ENCODE measurements at regions not wholly inside any gene's neighbourhood (a gene's known extent, or its start where the extent isn't known, plus 50 kb on each side); places are given as distances from the start of the nearest gene placed in this dataset.
A peak's percentile ranks its signal among the peaks of the same experiment; 100 is the strongest.

DNA sequence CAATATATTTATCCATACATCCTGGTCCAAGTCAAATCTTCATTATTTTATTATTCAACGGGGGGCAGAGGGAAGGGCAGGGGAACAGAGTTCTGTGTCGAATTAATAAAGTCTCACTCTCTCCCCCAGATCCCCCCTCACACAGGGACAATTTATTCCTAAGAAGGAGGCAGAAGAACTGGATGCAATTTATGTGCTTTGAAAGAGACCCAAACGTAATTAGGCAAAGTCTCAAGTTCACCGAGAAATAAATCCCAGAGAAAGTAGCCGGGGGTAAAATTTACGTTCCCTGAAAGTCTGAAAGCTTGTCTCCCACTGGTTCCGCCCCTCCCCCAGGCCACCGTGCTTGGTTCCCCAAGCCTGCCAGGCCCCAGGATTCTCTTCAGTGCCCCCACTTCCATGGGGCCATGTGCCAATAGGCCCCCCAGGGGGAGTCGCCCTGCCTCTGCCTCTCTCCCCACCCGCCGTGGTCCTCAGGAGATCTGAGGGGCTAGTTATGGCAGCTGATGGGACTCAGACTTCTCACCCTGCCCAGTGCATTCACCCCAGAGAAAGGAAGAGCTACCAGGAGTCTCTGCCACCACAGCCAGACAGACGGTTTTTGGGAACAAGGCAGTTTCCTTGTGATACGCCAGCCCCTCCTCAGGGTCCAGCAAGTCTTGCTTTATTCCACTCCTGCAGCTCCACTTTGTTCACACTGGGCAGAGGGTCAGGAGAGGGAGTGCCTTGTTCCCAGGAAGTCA lies 215.5 kb downstream of the CYP26B1 start:
- Histone ChIP-seq H3K27ac (ENCODE audit: low read depth, low read length) (no peak overlapping the region), H3K36me3 (ENCODE audit: insufficient read depth, low read length) (no peaks in the 10 kb centered on the region), H3K9me3 (ENCODE audit: low read length) (no peaks in the 10 kb centered on the region), H3K9ac (ENCODE audit: low read length) (no peak overlapping the region), H3K27me3 (ENCODE audit: control insufficient read depth in 1 of 2, insufficient read depth in 2 of 2, low read length in 2 of 2) (no peaks in the 10 kb centered on the region), H3K4me3 (ENCODE audit: low read depth in 1 of 2, low read length in 2 of 2) (no peak overlapping the region), H3K4me1 (ENCODE audit: insufficient read depth, low read length) (peaks cover 38% of the 10 kb centered on the region)

DNA sequence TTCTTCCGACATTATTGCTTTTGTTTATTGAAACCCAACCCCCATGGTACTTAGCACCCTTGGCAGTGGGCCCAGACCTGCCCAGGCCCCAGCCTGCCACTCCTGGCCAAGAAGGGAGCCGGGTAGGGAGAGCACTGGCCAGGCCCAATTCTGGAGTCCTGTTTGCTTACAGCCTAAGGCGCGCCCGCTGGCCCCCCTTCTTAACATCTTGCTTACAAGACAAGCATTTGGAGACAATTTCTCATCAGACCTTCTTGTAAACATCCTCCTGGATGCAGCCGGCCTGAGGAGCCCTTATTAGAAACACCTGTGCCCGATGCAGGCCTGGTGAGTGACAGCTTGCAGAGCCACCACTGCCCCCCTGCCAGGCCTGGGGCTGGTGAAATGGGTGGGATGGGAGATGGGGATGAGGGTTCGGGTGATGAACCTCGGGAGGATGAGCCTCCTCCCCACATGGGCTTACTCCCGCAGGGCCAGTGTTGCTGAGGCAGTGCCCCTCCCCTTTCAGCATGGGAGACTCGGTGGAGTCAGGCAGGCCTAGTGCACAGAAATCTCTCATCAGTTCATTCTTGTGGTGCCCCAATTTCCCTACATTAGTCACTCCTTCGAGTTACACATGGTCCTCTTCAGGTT lies 217.5 kb downstream of the CYP26B1 start:
- Histone ChIP-seq H3K36me3 (ENCODE audit: insufficient read depth, low read length) (no peaks in the 10 kb centered on the region), H3K27ac (ENCODE audit: low read depth, low read length) (no peak overlapping the region), H3K9me3 (ENCODE audit: low read length) (no peaks in the 10 kb centered on the region), H3K4me3 (ENCODE audit: low read depth in 1 of 2, low read length in 2 of 2) (no peak overlapping the region), H3K4me1 (ENCODE audit: insufficient read depth, low read length) (peaks cover 34% of the 10 kb centered on the region), H3K27me3 (ENCODE audit: control insufficient read depth in 1 of 2, insufficient read depth in 2 of 2, low read length in 2 of 2) (no peaks in the 10 kb centered on the region), H3K9ac (ENCODE audit: low read length) (no peak overlapping the region)

DNA sequence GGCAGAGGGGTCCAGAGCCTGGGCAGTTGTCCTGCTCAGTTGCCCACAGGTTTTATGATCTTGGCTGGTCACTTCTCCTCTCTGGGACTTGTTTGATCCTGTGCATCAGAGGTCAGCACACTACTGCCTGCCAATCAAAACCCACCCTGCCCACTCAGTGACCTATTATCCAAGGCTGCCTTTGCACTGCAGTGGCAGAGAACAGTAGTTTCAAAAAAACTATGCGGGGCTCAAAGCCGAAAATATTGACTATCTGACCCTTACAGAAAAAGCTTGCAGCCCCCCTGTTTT lies 218.2 kb downstream of the CYP26B1 start:
- H3K4me3 ChIP-seq (ENCODE audit: low read depth in 1 of 2, low read length in 2 of 2), result no peak overlapping the region
- no peaks in the 10 kb centered on the region for H3K27me3 ChIP-seq (ENCODE audit: control insufficient read depth in 1 of 2, insufficient read depth in 2 of 2, low read length in 2 of 2)
- H3K36me3 ChIP-seq (ENCODE audit: insufficient read depth, low read length), result no peaks in the 10 kb centered on the region
- H3K27ac ChIP-seq (ENCODE audit: low read depth, low read length), result no peak overlapping the region
- H3K9me3 ChIP-seq (ENCODE audit: low read length), result no peaks in the 10 kb centered on the region
- H3K4me1 ChIP-seq (ENCODE audit: insufficient read depth, low read length), result peaks cover 34% of the 10 kb centered on the region
- H3K9ac ChIP-seq (ENCODE audit: low read length), result no peak overlapping the region

DNA sequence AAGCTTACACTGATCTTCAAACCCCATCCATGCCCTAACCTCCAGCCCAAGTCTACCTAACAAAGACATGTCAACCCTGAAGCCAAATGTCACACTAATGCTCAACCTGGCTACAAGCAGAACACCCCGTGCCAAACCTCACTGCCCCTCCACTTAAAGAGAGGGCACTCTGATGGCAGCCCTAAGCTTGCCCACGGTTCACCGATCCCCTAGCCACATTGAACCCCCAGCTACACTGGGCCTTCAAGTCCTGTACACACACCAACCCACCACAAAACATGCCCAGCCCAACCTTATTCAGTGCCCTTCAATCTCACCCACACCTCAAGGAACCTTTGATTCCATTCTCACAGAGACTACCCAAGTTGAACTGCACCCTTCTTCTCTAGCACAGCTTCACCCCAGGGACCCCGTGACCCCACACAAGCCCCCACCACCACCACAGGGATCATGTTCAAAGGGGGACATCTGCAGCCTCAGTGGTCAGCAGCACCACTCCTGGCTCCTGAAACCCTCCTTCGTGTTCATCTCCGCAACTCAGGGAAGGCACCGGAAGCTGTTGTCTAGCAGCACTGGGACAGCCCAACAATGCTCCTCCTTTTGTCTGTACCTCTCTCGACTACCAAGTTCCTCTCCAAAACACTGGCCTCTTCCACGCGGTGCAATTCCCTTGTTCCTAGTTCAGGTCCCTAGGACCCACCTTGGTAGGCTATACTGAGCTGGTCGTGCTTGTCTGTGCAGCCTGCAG lies 218.8 kb downstream of the CYP26B1 start:
- Histone ChIP-seq H3K4me1 (ENCODE audit: insufficient read depth, low read length) (peaks cover 34% of the 10 kb centered on the region), H3K9me3 (ENCODE audit: low read length) (no peaks in the 10 kb centered on the region)

DNA sequence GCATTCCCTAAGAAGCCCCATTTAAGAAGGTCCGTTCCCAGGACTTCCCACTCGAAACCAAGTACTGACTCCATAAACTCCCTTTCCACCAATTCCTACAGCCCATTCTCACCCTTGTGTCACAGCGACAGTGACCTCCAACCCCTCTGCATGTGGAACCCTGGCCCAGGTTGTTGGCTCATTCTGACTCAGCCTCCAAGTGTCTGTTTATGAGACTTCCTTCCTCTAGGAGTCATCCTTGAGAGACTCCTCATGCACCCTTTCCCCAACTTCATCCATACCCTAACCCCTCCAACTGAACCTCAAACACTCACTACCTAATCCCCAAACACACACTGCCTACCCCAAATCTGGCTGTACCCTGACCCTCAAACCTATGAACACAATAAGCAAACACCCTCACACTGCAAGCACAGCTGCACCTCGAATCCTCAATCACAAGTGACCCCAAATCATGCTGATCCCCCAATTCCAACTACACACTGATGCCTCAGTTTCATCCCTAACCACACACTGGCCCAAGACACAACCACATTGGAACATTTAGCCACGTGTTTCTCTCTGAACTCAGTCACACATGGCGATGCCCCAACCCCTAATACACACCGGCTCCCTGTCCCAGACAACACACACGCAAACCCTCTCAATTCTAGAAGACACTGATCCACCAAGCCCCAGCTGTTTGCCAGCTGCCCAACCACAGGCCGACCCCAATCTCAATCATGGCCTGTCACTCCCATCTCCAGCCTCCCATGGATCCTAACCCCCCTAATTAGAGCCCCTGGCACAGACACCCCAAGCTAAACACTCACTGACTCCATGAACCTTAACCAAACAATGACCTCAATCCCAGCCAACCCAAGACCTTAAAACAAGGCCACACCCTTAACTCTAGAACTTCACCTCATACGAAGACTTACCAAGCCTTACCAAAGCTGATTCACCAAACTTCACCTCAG lies 219.6 kb downstream of the CYP26B1 start:
- H3K9me3 ChIP-seq (ENCODE audit: low read length), result no peaks in the 10 kb centered on the region
- no peaks in the 10 kb centered on the region for H3K36me3 ChIP-seq (ENCODE audit: insufficient read depth, low read length)
- H3K27me3 ChIP-seq (ENCODE audit: control insufficient read depth in 1 of 2, insufficient read depth in 2 of 2, low read length in 2 of 2), result no peaks in the 10 kb centered on the region
- H3K9ac ChIP-seq (ENCODE audit: low read length), result no peak overlapping the region
- H3K27ac ChIP-seq (ENCODE audit: low read depth, low read length), result no peak overlapping the region
- H3K4me3 ChIP-seq (ENCODE audit: low read depth in 1 of 2, low read length in 2 of 2), result no peak overlapping the region
- peaks cover 36% of the 10 kb centered on the region for H3K4me1 ChIP-seq (ENCODE audit: insufficient read depth, low read length)

More for the DNA sequence above, 218.8 kb downstream of the CYP26B1 start:
- Histone ChIP-seq H3K36me3 (ENCODE audit: insufficient read depth, low read length) (no peaks in the 10 kb centered on the region), H3K9ac (ENCODE audit: low read length) (no peak overlapping the region), H3K27ac (ENCODE audit: low read depth, low read length) (no peak overlapping the region), H3K4me3 (ENCODE audit: low read depth in 1 of 2, low read length in 2 of 2) (no peak overlapping the region), H3K27me3 (ENCODE audit: control insufficient read depth in 1 of 2, insufficient read depth in 2 of 2, low read length in 2 of 2) (no peaks in the 10 kb centered on the region)

DNA sequence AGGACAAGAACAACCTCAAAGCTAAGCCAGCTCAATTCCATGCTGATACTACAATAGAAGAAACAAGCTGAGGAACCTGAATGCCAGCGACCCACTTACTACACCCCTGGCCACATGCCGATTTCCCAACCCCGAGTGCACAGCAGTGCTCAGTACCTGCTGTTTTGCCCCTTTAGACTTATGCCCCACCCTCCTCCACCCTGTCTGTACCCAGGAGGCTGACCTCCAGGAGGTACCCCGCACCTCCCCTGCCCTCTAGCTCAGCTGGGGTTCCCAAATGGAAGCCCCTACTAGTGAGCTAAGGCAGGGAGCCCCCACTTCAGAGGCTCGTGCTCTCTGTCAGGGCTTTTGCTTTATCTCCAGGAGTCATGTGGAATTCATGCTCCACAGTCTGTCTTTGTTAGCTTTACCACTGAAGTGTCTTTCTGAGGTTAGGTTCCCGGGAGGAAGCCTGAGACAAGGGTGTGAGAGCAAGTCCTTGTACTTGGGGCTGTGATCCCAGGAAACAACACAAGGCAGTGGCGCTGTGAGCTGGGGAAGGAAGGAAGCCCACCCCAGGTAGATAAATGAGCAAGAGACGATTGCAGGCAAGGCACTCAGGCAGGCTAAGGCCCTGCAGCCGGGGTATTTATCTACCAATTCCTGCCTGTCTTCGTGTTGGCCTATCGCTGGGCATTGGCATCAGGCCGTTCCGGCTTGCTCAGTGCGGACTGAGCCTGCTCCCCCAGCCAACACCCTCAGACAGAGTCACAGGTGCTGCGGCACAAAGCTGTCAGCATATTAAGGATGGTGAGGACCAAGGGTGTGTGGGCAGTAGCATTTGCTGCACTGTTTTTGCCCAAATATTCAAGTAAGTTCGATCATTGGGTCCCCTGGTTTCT lies 220.5 kb downstream of the CYP26B1 start:
- H3K4me1 ChIP-seq (ENCODE audit: insufficient read depth, low read length), result peaks cover 36% of the 10 kb centered on the region
- no peak overlapping the region for H3K27ac ChIP-seq (ENCODE audit: low read depth, low read length)
- no peak overlapping the region for H3K9ac ChIP-seq (ENCODE audit: low read length)
- H3K4me3 ChIP-seq (ENCODE audit: low read depth in 1 of 2, low read length in 2 of 2), result no peak overlapping the region
- H3K9me3 ChIP-seq (ENCODE audit: low read length), result no peaks in the 10 kb centered on the region
- no peaks in the 10 kb centered on the region for H3K27me3 ChIP-seq (ENCODE audit: control insufficient read depth in 1 of 2, insufficient read depth in 2 of 2, low read length in 2 of 2)
- H3K36me3 ChIP-seq (ENCODE audit: insufficient read depth, low read length), result no peaks in the 10 kb centered on the region

DNA sequence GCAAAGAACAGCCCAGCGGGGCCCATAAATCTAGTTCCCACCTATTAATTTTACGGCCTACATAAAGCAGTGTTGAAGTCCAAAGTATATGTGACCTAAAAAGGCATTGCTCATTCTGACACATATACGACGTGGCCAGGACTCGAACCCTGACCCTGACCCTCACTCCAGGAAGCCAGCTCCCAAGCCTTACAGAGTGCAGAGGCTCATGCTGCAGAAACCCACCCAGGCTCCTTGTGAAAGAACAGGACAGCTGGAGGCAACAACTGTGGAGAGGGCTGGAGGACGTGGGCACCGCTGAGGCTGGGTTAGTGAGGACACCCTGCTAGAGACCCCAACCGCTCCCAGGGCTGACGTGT lies 221.6 kb downstream of the CYP26B1 start:
- Histone ChIP-seq H3K9ac (ENCODE audit: low read length) (no peak overlapping the region), H3K9me3 (ENCODE audit: low read length) (no peaks in the 10 kb centered on the region), H3K36me3 (ENCODE audit: insufficient read depth, low read length) (no peaks in the 10 kb centered on the region), H3K4me3 (ENCODE audit: low read depth in 1 of 2, low read length in 2 of 2) (no peak overlapping the region), H3K27ac (ENCODE audit: low read depth, low read length) (no peak overlapping the region), H3K27me3 (ENCODE audit: control insufficient read depth in 1 of 2, insufficient read depth in 2 of 2, low read length in 2 of 2) (no peaks in the 10 kb centered on the region), H3K4me1 (ENCODE audit: insufficient read depth, low read length) (peaks cover 36% of the 10 kb centered on the region)

DNA sequence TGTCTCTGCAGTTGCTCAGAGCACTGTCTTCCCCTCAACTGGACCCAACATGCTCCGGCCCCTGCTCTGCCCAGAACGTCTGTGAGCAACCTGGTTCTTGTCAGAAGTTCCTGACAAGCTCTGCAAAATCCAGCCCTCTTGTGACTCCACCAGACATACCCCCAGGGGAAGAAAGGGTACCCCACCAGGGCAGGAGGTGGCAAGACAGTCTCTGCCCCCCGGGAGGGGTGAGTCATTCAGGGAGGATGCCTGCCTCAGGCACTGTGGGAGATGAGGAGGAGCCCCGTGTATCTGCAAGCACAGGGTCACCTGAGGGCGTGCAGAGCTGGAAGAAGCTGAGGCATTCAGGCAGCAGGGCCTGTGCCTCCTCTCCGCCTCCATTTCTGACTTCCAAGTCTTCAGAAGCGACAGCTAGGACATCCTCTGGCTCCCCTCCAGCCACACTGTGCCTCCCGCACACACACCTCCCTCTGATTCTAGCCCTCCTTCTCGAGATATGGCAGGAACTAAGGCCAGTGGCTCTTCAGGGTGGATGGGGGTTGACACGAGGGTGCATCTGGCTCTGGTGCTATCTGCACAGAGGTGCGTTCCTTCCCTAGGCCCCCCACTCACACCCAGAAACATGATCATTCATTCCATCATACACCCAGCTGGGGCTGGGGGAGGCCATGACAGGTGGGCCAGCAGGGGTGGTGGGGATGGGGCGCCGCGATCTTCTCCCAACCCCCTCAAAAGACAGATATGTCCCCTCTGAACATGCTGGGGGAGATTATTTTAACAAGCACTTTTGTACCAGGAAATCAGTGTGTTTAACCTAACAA lies 222.2 kb downstream of the CYP26B1 start:
- peaks cover 36% of the 10 kb centered on the region for H3K4me1 ChIP-seq (ENCODE audit: insufficient read depth, low read length)
- no peak overlapping the region for H3K9ac ChIP-seq (ENCODE audit: low read length)
- H3K4me3 ChIP-seq (ENCODE audit: low read depth in 1 of 2, low read length in 2 of 2), result no peak overlapping the region
- H3K27ac ChIP-seq (ENCODE audit: low read depth, low read length), result peak overlapping the region; percentile 30
- no peaks in the 10 kb centered on the region for H3K27me3 ChIP-seq (ENCODE audit: control insufficient read depth in 1 of 2, insufficient read depth in 2 of 2, low read length in 2 of 2)
- H3K9me3 ChIP-seq (ENCODE audit: low read length), result no peaks in the 10 kb centered on the region
- H3K36me3 ChIP-seq (ENCODE audit: insufficient read depth, low read length), result no peaks in the 10 kb centered on the region

DNA sequence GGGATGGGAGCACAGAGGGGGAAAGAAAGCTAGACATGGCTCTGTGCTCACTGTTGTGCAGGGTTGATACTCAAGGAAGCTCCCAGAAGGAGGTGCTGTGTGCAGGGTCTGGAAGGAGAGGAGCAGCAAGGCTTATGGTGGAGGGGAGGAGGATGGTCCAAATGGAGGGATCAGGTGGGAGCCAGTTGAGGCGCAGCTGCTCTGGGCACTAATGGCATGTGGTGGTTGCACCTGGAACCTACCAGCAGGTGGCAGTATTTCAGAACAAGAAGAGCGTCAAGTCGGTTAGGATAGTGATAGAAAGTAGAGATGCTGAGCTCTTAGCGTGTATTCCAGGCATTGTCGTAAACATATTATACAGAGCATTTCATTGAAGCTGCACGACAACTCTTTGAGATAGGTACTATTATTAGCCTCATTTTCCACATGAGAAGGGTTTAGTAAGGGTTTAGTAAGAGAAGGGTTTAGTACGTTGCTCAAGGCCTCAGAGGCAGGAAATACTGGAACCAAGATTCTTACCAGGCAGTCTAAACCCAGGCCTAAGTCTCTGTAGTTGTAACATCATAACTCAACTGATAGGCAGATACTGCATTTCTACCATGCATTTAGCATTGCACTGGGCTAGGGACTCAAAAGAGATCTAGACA lies 223.7 kb downstream of the CYP26B1 start:
- Histone ChIP-seq H3K4me3 (ENCODE audit: low read depth in 1 of 2, low read length in 2 of 2) (no peak overlapping the region), H3K27me3 (ENCODE audit: control insufficient read depth in 1 of 2, insufficient read depth in 2 of 2, low read length in 2 of 2) (no peaks in the 10 kb centered on the region), H3K36me3 (ENCODE audit: insufficient read depth, low read length) (no peaks in the 10 kb centered on the region), H3K27ac (ENCODE audit: low read depth, low read length) (peak overlapping the region; percentile 16), H3K4me1 (ENCODE audit: insufficient read depth, low read length) (peaks cover 28% of the 10 kb centered on the region), H3K9ac (ENCODE audit: low read length) (no peak overlapping the region), H3K9me3 (ENCODE audit: low read length) (no peaks in the 10 kb centered on the region)

DNA sequence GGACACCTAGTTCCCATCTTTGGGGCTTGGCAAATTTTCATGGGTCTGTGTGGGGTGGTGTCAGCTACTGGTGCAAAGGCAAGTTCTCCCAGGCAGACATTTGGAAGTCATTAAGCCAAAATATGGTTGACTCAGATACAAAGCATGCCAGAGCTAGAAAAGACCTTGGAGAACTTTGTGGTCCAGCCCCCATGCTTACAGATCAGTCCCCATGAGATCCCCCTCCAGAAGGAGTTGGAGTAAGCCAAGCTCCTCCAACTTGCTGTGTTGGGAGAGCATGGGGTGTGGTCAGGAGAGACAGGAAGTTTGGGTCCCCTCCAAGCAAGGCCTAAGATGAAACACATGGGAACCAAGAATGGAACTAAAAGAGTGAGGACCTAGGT lies 224.5 kb downstream of the CYP26B1 start:
- no peaks in the 10 kb centered on the region for H3K9me3 ChIP-seq (ENCODE audit: low read length)
- H3K4me1 ChIP-seq (ENCODE audit: insufficient read depth, low read length), result peaks cover 28% of the 10 kb centered on the region
- no peaks in the 10 kb centered on the region for H3K36me3 ChIP-seq (ENCODE audit: insufficient read depth, low read length)
- no peak overlapping the region for H3K27ac ChIP-seq (ENCODE audit: low read depth, low read length)
- H3K9ac ChIP-seq (ENCODE audit: low read length), result no peak overlapping the region
- no peak overlapping the region for H3K4me3 ChIP-seq (ENCODE audit: low read depth in 1 of 2, low read length in 2 of 2)
- H3K27me3 ChIP-seq (ENCODE audit: control insufficient read depth in 1 of 2, insufficient read depth in 2 of 2, low read length in 2 of 2), result no peaks in the 10 kb centered on the region
